ENCODE measurements at regions not wholly inside any gene's neighbourhood (a gene's known extent, or its start where the extent isn't known, plus 50 kb on each side); places are given as distances from the start of the nearest gene placed in this dataset.

- TF ChIP-seq ZNF565 (CRISPR knock-in tag; conservative IDR thresholded peaks at IDR 0.05; ENCODE audit: low read depth), result no peak
- TF ChIP-seq TSHZ2 (CRISPR knock-in tag; IDR thresholded peaks at IDR 0.05), result no peak
- TF ChIP-seq BACH2 (CRISPR knock-in tag; IDR thresholded peaks at IDR 0.05; ENCODE audit: borderline replicate concordance), result no peak
- TF ChIP-seq ZFP30 (CRISPR knock-in tag; IDR thresholded peaks at IDR 0.05), result no peak
- no peak for TF ChIP-seq ESRRG (CRISPR knock-in tag; IDR thresholded peaks at IDR 0.05)
- TF ChIP-seq TOX (CRISPR knock-in tag; IDR thresholded peaks at IDR 0.05; ENCODE audit: borderline replicate concordance), result no peak
- no peak for TF ChIP-seq ZNF70 (CRISPR knock-in tag; IDR thresholded peaks at IDR 0.05)
- TF ChIP-seq TCF4 (CRISPR knock-in tag; IDR thresholded peaks at IDR 0.05; ENCODE audit: borderline replicate concordance), result no peak
- TF ChIP-seq SNAI2 (CRISPR knock-in tag; IDR thresholded peaks at IDR 0.05), result no peak
- no peak for TF ChIP-seq ARNTL (CRISPR knock-in tag; IDR thresholded peaks at IDR 0.05; ENCODE audit: borderline replicate concordance, low read depth)
- TF ChIP-seq CSDC2 (CRISPR knock-in tag; IDR thresholded peaks at IDR 0.05), result no peak
- TF ChIP-seq RARB (CRISPR knock-in tag; IDR thresholded peaks at IDR 0.05), result no peak
- no peak for TF ChIP-seq PPARA (CRISPR knock-in tag; IDR thresholded peaks at IDR 0.05; ENCODE audit: borderline replicate concordance)
- TF ChIP-seq CSRNP3 (CRISPR knock-in tag; IDR thresholded peaks at IDR 0.05), result no peak
- no peak for TF ChIP-seq GLIS3 (CRISPR knock-in tag; IDR thresholded peaks at IDR 0.05)
- no peak for TF ChIP-seq ISL1 (CRISPR knock-in tag; IDR thresholded peaks at IDR 0.05)
- no peak for TF ChIP-seq POU6F1 (CRISPR knock-in tag; IDR thresholded peaks at IDR 0.05; ENCODE audit: borderline replicate concordance, low read depth)
- TF ChIP-seq ZFP3 (CRISPR knock-in tag; IDR thresholded peaks at IDR 0.05), result no peak
- no peak for ATAC-seq
Measured at GRCh38 chr9:111276431-111277128, 53.4 kb downstream of the OR2K2 start.

GRCh38 chr9:111274737-111275136, 55.3 kb downstream of the OR2K2 start:
- no peak for ATAC-seq
- TF ChIP-seq RARB (CRISPR knock-in tag; IDR thresholded peaks at IDR 0.05), result no peak
- no peak for TF ChIP-seq ZC3H10 (CRISPR knock-in tag; IDR thresholded peaks at IDR 0.05)
- no peak for TF ChIP-seq CREB5 (CRISPR knock-in tag; IDR thresholded peaks at IDR 0.05; ENCODE audit: low read depth)

GRCh38 chr9:111272581-111272980, 57.4 kb downstream of the OR2K2 start:
- no peak for ATAC-seq

More at GRCh38 chr9:111272581-111272980, 57.4 kb downstream of the OR2K2 start:
- no peak for TF ChIP-seq SNAI2 (CRISPR knock-in tag; IDR thresholded peaks at IDR 0.05)
- no peak for TF ChIP-seq TSHZ2 (CRISPR knock-in tag; IDR thresholded peaks at IDR 0.05)
- no peak for TF ChIP-seq CSRNP3 (CRISPR knock-in tag; IDR thresholded peaks at IDR 0.05)
- TF ChIP-seq ZNF8 (CRISPR knock-in tag; IDR thresholded peaks at IDR 0.05), result no peak
- TF ChIP-seq PPARA (CRISPR knock-in tag; IDR thresholded peaks at IDR 0.05; ENCODE audit: borderline replicate concordance), result no peak
- TF ChIP-seq ZFP3 (CRISPR knock-in tag; IDR thresholded peaks at IDR 0.05), result no peak
- TF ChIP-seq ZNF565 (CRISPR knock-in tag; conservative IDR thresholded peaks at IDR 0.05; ENCODE audit: low read depth), result no peak
- TF ChIP-seq ARNTL (CRISPR knock-in tag; IDR thresholded peaks at IDR 0.05; ENCODE audit: borderline replicate concordance, low read depth), result no peak
- TF ChIP-seq CREB5 (CRISPR knock-in tag; IDR thresholded peaks at IDR 0.05; ENCODE audit: low read depth), result no peak

Measured in SK-N-SH treated with all-trans-retinoic acid at 6 μM for 48 hours (cell line).